HG03520 (cell line): ENCODE measurements at regions not wholly inside any gene's neighbourhood (a gene's known extent, or its start where the extent isn't known, plus 50 kb on each side); places are given as distances from the start of the nearest gene placed in this dataset.

ENCODE experiments used
- ATAC-seq: cut with Tn5 transposase; IDR thresholded peaks from one replicate; pipeline ENCODE4 v1.9.1; 2021; ENCODE audit warnings: mild to moderate bottlenecking, moderate library complexity; ENCODE audit not compliant: unreplicated experiment

DNA sequence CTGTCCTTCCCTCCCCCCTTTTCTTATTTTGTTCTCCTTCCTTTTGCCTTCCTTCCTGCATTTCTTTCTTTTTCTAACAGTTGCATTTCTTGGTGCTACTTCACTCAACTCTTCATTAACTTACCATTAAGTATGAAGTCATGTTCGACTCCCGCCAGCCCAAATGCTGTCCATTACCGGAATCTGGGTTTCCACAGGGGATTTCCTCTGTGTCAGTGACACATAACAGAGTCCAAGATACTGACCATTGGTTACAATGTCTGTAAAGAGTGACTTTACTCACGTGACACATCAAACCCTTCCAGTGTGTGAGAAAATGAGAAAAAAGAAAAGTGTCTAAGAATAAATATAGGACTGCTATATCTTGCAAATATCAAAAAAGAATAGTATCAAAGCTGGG lies 500.0 kb upstream of the FRG1 start:
- no peak for ATAC-seq

DNA sequence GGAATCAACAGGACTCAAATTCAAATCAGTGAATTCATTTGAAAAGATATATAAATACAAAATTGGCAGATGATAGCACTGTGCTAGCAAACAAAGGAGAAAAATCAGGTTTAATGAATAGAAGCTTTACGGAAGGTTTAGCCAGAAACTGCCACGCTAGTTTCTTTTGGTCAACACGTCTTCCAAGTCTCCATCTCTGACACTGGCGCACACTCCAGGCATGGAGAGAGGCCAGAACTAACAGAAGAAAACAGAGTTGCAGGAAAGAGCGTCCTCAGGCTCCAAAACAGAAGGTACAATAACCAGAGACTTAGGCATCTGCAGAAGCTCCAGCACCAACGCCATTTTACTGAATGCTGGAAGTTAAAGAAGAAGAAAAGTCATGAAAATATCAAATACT lies 497.3 kb upstream of the FRG1 start:
- no peak for ATAC-seq

DNA sequence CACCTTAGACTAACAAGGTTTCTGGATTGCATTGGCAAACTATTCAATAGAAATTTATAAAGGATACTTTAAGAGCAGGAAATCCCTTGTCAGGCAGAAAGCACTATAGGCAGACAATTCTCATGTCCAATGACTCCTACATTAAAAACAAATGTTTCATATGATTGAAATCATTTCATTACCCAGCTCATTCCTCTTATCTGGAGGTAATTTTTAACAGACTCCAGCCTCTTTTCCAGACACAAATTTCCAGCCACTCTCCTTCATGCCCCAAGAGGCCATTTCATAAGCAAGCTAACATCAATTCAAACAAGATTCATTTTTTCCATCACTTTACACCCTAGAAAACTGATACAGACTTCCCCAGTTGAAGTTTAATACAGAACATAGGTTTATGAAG lies 495.1 kb upstream of the FRG1 start:
- no peak for ATAC-seq

DNA sequence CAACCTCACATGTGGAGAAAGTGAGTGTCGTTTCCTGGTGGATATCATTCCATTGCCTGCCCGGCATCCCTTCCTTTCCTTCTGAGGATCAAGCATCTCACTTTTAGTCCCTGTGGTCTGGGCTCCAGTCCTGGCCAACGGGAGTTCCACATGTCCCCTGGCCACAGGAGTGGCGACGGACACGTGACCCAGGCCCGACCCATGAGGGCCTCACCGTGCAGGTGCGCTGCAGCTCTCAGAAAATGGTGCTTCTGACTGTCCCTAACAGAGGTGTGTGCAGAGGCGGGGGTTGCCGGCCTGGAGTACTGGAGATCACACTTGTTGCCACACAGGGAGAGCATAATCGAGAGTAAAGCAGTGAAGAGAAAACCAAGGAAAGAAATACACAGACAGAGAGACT lies 476.9 kb upstream of the FRG1 start:
- no peak for ATAC-seq

GRCh38 chr4:189494407-189494806 lies 446.3 kb upstream of the FRG1 start:
- no peak for ATAC-seq

DNA sequence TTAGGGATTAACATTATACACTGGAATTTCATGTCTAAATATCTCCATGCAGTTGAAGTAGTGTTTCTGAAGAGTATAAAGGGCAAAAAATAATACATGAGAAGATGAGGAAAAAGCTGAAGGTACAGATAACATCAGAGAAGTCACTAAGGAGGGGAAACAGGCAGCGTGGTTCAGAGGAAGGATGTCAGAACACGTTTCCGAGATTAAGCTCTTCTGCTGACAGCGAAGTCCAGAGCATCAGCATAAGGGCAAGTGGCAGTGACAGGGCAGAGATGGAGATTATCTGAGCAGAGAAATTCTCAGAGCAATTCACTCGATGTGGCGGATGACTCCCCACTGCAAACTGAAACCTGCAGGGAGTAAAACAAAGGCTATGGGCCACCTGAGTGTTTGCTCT lies 443.2 kb upstream of the FRG1 start:
- ATAC-seq, result no peak

- no peak for ATAC-seq
These were observed 442.7 kb upstream of the FRG1 start for GRCh38 chr4:189497996-189498395.

DNA sequence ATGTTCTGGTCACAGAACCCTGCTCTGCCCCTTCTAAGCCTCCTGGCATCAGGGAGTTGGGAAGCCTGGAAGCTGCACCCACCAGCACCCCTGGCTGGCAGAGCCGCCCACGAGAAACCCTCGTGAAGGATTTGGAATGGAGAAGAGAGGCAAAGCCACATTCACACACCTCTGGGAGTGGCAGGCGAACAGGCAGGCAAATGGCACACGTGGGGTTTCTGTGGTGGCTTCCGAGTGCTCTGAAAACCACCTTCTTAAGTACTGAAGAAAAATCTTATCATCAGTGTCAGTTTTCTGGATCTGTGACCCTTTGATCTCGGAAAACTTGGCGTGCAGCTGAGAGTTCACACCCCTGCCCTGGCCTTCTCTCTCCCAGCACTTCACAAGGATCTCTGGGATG lies 442.2 kb upstream of the FRG1 start:
- ATAC-seq, result no peak

- no peak for ATAC-seq
These were observed 441.0 kb upstream of the FRG1 start for GRCh38 chr4:189499696-189500095.

GRCh38 chr4:189500970-189501369 lies 439.7 kb upstream of the FRG1 start:
- ATAC-seq, result no peak

DNA sequence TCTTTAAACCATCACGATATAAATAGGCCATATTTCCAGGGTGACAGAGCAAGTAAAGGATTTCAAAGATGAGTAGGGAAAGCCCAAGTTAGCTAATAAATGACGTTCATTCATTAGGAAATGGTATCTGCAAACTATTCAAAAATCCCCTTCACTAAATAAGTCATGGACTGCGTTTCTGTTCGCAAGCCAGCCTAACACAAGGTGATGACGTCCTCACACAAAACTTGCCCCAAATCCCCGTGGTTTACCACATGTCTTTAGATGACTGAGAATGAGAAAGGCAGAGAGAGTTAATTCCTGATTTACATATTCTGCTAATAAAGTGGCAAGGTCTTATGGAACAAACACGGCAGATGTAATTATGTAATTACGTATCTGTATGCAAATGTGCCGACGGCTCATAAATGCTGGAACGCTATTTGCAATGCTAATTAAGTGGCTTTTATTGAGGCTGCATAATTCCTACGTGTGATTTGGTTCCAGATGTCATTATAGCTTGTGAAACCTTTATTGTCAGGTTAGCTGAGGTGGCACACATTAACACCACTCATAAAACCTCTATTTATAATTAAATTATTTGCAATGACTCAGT lies 437.7 kb upstream of the FRG1 start:
- peak; percentile 88 for ATAC-seq

- ATAC-seq, result no peak
These were observed 436.5 kb upstream of the FRG1 start for GRCh38 chr4:189504220-189504619.

DNA sequence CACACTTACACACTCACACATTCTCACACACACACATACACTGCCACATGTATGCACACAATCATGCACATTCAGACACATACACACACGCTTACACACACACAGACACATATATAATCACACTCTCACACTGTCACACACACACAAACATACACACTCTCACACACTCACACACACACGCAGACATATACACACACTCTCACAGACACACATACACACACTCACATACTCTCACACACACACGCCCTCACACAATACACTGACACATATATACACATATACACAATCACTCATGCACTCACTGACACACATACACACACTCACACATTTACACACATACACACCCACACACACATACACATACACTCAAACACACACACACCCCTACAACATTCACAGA lies 435.3 kb upstream of the FRG1 start:
- no peak for ATAC-seq

- no peak for ATAC-seq
These were observed 434.6 kb upstream of the FRG1 start for GRCh38 chr4:189506080-189506479.

DNA sequence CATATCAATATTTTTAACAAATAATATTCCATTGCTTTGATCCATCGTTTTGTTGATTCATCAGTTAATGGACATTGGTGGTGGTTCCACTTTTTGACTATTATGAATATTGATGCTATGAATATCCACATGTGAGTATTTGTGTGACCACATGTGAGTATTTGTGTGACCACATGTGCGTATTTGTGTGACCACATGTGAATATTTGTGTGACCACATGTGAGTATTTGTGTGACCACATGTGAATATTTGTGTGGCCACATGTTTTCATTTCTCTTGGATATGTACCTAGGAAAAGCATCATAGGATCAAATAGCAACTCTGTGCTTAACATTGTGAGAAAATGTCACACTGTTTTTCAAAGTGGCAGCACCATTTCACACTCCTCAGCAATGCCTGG lies 433.6 kb upstream of the FRG1 start:
- ATAC-seq, result no peak

GRCh38 chr4:189510601-189511000 lies 430.1 kb upstream of the FRG1 start:
- no peak for ATAC-seq

- no peak for ATAC-seq
These were observed 429.1 kb upstream of the FRG1 start for GRCh38 chr4:189511581-189511980.

- no peak for ATAC-seq
These were observed 427.3 kb upstream of the FRG1 start for GRCh38 chr4:189513421-189513820.

DNA sequence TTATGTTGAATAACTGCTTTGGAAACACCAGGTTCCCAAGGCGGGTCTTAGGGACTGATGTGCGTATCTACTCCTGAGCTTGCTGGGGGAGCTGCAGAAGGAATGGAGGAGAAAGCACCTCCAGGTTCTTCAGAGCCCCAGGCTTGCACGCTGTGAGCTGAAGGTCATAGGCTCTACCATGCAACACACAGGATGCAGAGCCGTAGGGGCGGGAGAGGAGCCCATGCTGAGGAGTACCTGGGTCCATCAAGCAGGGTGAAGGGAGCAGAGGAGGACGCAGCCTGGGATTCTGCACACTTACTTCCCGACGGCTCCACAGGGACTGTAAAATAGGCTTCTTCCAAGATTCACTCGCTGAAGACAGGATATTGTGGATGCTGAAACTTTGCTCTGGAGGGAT lies 426.5 kb upstream of the FRG1 start:
- ATAC-seq, result no peak

- no peak for ATAC-seq
These were observed 423.8 kb upstream of the FRG1 start for GRCh38 chr4:189516902-189517301.

DNA sequence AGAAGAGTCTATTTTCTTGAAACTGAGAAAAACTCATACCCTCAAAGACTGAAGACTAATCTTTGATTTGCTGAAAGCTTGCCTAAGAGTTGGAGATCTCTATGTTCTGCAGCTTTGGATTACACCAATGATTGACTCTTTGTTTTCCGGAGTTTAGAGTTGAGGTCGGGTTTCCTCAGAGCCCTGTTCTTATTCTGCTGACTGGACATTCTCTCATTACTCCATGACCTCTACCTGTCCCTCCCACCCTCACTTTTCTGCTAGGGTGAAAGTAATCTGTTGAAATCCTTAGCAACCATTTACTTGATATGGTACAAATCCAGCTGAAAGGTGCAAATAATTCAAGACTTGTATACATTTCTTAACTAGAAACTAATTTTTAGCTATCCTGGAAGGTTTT lies 421.5 kb upstream of the FRG1 start:
- ATAC-seq, result no peak

GRCh38 chr4:189525304-189525703 lies 415.4 kb upstream of the FRG1 start:
- ATAC-seq, result no peak

DNA sequence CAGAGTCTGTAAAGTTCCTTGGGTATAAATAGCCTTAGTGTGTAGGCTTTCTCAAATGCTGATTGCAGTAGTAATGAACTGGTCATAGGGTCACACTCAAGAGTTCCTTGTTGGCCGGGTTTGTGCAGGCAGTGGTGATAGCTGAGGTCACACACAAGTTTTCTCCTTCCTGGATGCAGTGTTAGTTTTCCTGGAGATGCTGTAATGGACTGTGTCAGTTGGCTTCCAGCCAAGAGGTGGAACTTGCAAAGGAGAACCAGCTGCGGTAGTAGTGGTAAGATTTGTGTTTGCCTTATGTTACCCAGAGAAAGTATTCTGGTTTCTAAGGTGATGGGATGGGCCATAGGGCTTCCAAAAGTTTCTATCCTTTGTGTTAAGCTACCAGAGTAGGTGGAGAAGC lies 409.8 kb upstream of the FRG1 start:
- ATAC-seq, result no peak

DNA sequence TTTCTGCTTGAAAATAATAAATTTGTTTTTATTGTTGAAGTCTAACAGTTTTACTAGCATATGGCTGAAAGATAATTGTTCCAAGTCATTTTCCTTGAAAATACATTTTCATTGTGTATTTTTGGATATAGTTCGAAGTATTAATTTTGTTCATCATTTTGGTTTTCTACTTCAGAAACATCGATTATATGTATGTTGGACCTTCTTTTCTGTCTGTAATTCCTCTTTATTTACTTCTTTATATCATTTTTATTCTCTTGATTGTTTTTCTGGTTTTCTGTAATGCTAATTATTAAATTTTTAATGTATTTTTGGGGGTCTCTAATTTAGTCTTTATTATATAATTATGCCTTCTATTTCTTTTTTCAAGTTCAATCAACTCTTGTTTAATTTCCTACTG lies 407.1 kb upstream of the FRG1 start:
- no peak for ATAC-seq
